NCI-H774 (cell line): ENCODE measurements at regions not wholly inside any gene's neighbourhood (a gene's known extent, or its start where the extent isn't known, plus 50 kb on each side); places are given as distances from the start of the nearest gene placed in this dataset.
"Not testable (repeated sequence)": the region's sequence is repeated elsewhere in the genome, so short reads cannot be mapped to it uniquely, and the experiment has no call there.

Source experiments
- DNase-seq: peaks from one replicate; lab custom pipeline; 2025; lab: John Stamatoyannopoulos, UW

DNA sequence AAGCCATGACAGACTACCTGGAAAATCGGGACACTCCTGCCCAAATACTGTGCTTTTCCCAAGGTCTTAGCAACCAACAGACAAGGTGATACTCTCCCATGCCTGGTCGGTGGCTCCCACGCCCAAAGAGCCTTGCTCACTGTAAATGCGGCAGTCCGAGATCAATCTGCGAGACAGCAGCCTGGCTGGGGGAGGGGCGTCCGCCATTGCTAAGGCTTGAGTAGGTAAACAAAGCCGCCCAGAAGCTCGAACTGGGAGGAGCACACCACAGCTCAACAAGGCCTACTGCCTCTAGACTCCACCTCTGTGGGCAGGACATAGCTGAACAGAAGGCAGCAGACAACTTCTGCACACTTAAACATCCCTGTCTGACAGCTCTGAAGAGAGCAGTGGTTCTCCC is 272.1 kb upstream of the CCNG1 start:
- no peak for DNase-seq

DNA sequence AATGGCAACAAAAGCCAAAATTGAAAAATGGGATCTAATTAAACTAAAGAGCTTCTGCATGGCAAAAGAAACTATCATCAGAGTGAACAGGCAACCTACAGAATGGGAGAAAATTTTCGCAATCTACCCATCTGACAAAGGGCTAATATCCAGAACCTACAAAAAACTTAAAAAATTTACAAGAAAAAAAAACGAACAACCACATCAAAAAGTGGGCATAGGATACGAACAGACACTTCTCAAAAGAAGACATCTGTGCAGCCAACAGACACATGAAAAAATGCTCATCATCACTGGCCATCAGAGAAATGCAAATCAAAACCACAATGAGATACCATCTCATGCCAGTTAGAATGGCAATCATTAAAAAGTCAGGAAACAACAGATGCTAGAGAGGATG is 267.2 kb upstream of the CCNG1 start:
- DNase-seq: not testable (repeated sequence)

DNA sequence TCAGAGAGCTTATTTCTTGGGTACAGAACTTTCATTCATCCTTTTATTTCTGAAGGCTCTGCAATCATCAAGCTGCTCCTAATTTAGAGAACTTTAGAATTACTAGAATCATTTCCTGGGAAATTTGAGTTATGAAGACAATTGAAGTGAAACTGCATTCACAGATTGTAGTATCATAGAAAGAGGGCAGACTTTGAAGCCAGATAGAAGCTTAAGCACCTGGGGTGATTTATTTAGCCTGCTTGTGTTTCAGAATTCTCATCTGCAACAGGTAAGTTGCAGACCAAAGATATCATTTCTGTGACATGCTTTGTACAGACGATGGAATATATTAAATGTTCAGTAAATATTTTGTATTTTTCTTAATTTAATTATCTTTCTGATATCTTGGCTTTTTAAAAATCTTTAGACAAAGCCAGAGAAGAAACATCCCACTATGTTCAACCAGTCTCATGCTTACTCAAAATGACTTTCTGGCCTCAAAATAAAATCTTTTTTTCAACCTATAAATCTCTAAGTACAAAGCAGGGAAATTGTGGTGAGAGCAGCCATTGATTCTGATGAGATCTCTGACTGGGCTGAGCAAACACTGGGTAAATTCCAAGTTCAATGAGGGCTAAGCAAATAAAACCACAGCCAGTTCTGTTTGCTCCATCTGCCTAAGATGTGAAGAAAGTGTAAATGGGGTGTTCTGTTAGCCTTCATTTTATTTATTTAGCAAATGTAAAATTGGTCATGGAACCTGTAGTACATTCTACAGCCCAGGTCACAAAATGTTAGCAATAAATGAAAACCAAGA is 264.7 kb upstream of the CCNG1 start:
- DNase-seq: peak; percentile 12

DNA sequence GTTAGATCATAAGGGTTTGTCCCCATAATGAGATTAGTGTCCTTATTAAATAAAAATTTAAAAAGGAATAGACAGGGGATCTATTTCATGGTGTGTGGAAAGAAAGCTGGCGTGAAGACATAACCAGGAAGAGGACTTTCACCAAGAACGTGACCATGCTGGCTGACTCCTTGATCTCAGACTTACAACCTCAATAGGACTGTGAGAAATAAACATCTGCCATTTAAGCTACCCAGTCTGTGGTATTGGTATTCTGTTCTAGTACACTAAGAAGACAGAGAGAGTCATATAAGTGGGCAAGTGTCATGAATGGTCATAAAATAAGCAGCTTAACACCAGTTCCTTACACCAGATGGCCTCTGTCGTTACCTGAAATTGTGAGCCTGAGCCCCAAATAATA is 259.4 kb upstream of the CCNG1 start:
- DNase-seq: no peak

DNA sequence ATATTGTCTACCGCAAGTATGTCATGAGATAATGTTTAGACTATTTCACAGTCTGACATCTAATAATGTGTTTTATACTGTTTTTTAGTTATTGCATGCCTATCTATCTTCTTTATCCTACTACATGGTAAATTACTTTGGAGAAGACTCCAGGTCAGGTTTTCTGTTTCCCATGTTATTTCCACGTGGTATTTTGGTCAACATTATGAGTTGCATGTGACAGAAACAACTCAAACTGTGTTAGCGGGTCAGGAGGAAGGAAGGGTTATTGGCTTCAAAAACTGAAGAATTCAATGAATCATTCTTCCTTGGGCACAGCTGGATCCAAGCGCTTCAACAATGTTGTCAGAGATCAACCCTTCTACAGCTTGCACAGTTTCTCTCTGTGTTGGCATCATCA is 252.1 kb upstream of the CCNG1 start:
- DNase-seq: no peak

DNA sequence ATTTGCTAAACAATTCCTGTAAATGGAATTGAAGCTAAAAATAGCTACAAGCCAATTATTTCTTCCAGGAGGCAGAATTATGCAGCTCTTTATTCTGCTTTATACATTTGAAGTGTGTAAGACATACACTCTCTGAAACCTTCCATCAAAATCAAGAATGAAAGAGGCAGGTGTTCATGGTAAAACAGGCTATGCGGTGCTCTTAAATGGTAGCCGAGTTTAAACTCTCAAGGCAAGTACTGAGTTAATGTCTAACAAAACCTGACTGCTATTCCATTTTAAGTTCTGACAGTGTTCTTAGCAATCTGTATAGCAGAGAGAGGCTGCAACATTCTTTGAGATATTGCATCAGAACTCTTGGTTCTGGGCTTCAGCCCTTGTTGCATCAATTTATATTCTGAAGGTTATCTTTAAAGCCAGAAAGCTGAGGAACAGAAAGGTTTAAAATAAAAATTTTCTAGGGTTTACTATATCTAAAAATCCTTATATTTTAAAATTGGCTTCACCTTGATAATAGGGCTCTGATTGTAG is 248.3 kb upstream of the CCNG1 start:
- DNase-seq: no peak

DNA sequence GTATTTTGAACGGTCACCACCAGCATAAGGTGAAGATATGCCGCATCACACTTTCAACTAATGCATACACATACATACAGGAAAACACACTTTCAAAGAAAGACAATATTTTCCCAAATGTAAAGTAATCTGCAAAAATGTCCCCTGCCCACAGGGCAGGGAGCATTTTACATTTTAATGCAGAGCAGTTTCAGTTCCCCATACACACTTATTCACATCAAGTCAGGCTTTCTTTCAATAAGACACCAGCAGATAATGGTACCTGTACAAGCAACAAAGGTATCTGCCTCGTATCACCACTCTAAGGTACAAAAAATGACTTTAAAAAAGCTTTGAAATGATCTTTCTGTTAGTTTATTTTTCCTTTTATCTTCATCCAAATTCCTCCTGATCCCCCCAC is 247.1 kb upstream of the CCNG1 start:
- no peak for DNase-seq

DNA sequence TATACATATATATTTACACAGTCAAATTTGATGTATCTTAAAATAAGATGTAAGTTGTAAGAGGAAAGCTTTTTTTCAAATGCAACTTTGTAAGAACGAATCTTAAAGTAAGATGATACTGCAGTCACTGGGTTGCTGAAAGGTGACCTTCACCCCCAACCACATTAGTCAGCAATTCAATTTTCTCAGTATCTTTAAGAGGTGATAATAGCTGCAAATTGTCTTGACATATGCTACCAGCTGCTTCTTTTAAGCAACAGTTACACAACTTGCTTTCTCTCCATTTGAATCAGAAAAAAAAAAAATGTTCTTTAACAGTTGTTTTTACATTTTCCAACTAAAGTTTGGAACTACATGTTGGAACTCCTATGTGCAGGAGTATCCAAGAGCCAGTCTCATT is 246.6 kb upstream of the CCNG1 start:
- DNase-seq: no peak

DNA sequence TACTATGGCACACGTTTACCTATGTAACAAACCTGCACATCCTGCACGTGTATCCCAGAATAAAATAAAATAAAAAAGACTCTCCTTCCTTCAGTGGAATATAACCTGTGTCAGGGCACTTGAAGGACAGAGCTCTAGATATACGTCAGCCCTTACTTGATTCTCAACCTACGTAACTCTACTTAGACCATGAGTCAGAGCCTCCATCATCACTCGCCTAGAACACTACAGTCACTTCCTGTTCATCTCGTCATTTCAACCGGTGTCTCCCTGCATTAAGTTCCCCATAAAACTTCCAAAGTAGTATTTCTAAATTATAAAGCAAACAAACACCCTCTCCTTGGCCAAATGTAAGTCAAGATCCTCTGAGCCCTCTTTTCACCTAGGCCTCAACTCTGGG is 243.5 kb upstream of the CCNG1 start:
- no peak for DNase-seq

DNA sequence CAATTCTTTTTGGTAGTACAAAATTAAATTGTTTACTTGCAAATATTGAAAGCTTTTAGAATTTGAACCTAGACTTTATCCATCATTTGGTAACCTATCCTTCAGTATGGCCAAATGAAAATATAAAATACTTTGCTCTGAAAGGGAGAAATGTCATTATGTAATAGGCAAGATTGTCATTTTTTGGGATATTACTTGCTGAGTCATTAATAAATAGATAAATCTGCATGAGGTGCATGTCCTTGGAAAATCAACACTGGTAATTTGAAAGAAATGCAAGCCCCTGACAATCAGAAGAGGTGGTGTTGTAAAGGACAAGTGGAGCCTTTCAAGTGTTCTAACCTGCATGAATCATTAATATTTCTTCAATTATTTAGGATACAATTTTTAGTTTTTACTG is 231.8 kb upstream of the CCNG1 start:
- DNase-seq: no peak

DNA sequence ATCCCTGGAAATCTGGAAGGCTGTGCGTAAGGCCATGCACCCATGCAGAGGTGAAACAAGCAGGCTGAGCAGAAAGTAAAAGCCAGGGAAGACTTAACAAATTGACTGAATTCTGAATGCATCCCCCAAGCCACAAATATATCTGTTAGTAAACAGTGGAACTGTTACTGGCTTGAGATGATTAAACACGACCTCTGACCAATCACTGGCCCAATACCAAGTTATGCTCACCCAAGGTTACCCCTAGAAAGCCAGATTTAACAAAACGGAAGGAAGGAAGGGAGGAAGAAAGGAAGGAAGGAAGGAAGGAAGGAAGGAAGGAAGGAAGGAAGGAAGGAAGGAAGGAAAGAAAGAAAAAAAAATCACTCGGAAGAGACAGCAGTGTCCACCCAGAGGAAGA is 215.8 kb upstream of the CCNG1 start:
- no peak for DNase-seq

DNA sequence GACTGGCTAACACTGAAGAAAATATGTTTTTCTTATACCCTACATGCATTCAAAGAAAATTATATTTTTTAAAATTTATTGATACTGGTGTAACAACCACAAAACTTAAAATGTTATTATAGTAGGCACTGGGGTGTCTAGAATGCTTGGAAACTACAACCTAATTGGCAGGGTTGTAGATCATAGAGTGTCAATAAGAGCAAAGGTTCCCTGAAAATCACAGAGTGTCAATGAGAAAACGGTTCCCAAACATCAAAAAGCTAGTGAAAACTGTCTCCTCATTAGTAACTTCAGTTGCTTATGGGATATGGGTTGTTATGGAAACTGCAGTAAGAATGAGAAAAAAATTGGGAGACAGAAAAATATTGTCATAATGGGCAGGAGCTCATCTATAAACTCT is 214.4 kb upstream of the CCNG1 start:
- no peak for DNase-seq

DNA sequence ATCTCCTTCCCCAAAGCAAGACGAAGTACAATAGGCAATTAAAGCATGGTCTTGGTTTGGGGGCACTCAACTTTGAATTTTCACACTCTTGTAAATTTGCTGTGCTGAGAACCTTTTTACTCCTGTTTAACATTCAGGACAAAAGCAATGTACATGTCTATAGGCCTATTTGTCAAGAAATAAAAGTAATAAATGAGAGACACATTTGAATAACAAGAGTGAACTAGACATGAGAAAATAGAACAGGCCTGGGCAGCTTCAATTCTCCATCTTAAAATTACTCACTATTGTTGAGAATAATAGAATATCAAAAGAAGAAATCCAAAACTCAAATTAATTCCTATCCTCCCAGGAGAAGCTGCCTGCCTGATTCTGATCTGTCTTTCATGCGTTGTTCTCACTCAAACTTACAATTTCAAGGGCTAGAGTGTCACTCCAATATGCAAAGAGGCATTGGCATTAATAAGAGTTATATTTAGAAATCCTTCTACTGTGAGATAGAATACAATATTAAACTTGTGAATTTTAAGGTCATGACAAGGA is 192.9 kb upstream of the CCNG1 start:
- DNase-seq: no peak

DNA sequence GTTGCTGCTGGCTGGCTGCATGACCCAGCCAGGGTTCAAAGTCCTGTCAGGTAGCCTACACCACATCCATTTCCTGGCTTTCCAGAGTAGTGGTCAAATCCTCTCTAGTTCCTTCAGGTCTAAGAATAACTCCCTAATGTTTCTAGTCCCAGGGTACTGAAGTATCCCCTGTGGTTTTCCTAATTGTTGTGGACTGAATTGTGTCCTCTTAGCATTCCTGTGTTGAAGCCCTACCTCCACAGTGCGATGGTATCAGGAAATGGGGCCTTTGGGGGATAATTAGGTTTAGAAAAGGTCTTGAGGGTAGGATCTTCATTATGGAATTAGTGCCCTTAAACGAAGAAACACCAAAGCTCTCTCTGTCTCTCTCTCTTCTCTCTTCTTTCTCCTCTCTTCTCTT is 191.8 kb upstream of the CCNG1 start:
- no peak for DNase-seq

DNA sequence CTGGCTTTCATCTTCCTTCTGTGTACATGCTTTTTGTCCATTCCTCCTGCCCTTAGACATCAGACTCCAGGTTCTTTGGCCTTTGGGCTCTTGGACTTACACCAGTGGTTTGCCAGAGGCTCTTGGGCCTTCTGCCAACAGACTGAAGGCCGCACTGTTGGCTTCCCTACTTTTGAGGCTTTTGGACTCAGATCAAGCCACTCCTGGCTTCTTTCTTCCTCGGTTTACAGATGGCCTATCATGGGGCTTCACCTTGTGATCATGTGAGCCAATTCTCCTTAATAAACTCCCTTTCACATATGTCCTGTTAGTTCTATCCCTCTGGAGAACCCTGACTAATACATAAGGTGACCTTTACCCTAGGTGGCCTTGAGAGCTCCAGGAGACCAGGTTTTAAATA is 189.1 kb upstream of the CCNG1 start:
- no peak for DNase-seq

DNA sequence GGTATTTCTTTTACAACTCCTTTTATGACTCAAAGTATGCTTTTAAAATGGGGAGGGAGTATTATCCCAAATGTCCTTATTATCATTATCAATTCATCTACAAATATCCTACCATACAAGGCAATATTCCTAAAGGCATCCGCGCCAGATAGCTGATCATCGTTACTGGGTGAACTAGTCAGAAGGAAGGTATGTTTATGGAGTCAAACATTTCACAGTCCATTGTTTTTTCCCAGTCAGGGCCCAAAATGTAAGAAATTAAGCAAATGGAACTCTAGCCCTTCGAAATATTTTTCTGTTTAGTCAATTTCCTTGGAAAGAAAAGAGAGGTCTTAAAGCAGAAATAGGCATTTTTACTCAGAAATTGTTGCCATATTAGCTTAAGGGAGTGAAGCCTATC is 188.5 kb upstream of the CCNG1 start:
- DNase-seq: no peak

DNA sequence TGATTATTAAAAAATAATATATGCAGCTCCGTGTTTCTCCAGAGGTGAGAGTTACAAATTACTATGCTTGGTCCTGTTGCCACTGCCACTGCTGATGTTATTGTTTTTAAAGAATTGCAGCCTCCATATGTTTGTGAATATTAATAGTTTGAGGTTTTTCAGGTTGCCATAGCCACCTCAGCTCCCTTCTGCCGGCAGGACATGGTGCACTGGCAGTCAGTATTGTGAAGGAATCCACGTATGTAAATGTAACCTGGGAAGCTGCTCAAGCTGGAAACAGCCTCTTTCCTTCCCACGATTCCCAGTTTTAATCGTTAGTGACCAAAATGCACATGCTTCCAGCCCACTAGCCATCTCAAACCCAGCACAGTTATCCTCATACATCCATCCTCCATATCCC is 184.4 kb upstream of the CCNG1 start:
- DNase-seq: no peak

DNA sequence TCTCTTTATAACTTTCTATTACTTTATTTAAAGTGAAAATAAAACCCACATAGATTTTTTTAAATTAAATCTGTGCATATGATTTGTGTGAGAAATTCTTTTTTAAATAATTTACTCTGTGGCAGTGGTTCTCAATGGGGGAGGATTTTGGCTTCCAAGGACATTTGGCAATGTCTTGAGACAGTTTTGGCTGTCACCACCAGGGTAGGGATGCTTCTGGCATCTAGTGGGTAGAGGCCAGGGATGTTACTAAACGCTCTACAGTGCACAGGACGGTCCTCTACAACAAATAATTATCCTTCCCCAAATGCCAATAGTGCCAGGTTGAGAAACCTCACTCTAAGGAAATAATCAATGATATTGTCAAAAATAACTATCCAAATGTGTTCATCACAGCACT is 177.9 kb upstream of the CCNG1 start:
- no peak for DNase-seq

DNA sequence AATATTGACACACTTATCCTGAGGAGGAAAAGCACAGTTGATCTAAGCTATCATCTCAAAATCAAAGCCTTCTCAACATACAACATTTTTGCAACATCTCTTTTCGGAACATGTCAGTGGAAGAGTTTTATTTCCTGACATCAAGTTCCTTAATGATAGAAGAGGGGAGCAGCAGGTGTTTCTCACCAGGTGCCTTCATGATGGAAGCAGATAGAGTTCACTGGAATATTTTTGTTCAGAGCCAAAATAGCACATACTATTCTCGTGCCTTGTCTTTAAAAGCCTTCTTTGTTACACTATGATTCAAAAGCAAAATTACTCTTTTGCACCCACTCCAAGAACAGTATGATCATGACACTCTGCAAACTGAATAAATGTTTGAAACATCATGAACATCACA is 176.9 kb upstream of the CCNG1 start:
- DNase-seq: no peak

DNA sequence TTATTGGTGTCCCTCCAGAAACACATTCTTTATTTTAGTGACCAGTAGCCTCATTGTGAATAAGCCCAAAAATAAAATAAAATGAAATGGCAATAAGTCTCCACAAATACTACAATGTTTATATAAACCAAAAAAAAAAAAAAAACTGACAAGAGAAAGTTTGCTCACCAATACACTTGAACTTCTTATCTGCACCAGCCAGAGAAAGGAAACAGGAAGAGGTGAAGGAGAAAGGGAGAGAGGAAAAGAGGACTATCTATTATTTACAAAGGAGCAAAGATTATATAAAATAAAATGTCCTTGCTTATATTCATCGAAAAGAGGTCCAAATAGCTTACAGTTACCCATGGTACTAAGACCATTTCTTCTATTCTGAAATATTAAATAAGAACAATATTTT is 176.4 kb upstream of the CCNG1 start:
- no peak for DNase-seq

DNA sequence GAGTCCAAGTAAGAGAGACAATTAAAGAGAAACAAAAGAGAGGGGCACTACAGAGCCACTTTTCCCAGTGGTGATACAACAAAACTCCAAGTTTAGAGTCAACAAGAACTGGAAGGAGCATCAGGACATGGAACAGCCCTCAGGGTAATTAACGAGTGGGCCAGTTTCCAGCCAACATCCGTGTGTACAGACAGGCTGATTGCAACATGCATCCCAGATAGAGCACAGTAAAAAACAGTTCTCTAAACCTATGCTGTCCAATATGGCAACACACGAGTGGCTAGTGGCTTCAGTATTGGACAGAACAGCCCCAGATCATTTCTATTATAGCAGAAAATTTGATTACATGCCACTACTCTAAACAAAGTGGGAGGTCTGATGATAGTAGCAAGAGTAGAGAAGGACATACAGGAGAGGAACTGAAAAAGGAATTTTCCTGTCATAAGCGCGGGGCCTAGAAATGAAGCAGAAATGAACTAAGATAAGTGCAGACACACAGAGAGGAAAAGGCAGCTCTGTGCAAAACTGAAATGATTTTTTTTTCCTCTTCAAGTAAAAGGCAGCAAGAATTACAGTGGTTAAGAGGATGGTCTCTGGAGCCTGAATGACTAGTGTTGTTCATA is 175.6 kb upstream of the CCNG1 start:
- DNase-seq: no peak

DNA sequence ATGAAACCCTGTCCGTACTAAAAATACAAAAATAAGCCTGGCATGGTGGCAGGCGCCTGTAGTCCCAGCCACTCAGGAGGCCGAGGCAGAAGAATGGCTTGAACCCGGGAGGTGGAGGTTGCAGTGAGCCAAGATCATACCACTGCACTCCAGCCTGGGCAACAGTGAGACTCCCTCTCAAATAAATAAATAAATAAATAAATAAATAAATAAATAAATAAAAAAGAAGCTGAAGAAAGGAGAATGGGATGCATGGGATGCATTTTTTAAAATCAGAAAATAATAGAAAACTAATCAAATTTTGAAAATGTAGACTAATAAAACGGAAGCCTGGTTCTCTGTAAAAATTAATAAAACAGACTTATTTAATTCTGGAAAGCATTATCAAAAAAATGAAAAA is 171.1 kb upstream of the CCNG1 start:
- DNase-seq: not testable (repeated sequence)

DNA sequence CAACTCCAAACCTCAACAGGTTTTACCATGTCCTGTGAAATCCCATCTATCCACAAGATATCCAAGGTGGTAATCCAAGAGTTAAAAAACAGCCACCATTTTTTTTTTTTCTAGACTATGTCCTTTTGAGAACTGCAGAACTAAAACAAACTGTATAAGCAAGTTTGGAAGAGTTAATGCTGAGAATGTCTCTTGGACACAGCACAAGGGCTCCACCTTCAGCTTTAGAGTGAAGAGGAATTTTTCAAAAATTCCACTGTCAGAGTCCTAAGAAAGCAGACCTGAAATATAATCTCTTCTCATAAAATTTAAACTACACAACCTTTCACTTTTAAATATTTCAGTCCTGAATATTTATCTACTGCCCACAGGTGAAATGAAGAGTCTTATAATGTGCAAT is 167.8 kb upstream of the CCNG1 start:
- no peak for DNase-seq

DNA sequence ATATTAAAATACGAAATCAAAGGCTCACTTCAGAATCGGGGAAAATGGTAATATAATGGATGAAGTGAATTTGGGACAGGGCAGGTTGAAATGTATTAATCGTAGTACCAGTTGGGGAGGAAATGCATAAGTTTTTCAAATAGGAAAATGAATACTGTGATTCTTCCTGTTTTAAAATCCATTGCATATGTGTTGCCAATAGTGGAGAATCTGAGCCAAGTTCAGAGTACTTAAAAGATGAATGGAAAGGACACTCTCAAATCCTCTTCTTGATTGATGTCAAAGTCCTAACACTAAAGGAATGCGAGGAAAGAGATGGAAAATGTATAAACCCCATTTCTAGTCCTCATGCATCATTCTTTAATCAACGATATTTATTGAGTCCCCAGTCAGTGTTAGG is 160.9 kb upstream of the CCNG1 start:
- DNase-seq: no peak
